GM12864 (cell line): ENCODE measurements at regions not wholly inside any gene's neighbourhood (a gene's known extent, or its start where the extent isn't known, plus 50 kb on each side); places are given as distances from the start of the nearest gene placed in this dataset.

Experiments used
- DNase-seq: peaks from one replicate; pipeline ENCODE4 v3.0.0-alpha.2; 2011; ENCODE audit warnings: low read depth
- H3K4me3 ChIP-seq: 2 replicates; pipeline ENCODE4 v1.5.1; 2011; ENCODE audit warnings: mild to moderate bottlenecking, low read depth, low read length, control low read depth
- TF ChIP-seq, protein P1 (sequence below): IDR thresholded peaks from 2 replicates; pipeline ENCODE4 v1.5.1; 2011; ENCODE audit warnings: low read depth, mild to moderate bottlenecking, moderate library complexity, low read length, control low read depth, inconsistent platforms; ENCODE audit errors: missing control alignments

DNA sequence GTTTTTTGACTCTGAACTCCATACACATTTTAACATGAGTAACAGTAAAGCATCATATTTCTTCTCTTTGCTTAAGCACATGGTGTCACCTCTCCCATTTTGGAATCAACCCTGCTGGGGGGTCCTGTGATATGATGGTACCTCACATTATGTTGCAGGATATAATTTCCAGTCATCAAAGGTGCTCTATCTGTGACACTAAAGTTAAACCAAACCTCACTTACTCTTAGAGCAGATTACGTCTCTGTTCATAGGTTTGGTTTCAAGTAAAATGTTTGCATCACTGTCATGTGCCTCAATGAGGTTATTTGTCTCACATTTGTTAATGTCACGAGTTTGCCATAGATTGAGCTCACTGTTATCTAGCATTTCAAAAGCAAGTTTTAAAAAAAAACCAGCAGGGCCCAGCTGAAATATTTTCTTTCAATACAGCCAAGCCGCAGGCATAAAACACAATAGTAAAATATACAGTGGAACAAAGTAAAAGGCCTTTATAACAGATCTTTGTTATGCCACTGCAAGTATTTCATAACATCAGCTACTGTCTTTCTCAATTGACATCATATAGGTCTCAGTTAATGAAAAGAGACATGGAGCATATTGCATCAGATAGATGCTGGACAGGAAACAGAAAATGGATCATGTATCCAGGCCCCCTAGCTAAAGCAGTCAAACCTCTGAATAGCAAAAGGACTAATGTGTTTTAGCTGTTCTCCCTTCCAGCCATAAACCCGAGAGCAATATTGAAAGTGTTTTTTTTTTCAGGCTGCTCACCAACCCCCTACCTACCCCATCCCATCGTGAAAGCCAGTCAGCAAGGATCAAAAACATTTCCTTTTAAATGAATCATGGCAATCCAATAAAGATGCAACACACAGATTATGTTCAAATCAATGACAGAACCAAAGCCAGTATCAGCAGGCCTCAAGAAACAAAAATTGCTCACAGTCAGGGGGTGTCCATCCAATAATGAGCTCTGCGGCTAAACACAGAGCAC is 182.1 kb upstream of the ITGA1 start:
- H3K4me3 ChIP-seq = no peak overlapping the region
- no peak for DNase-seq
- TF ChIP-seq, protein P1, sequence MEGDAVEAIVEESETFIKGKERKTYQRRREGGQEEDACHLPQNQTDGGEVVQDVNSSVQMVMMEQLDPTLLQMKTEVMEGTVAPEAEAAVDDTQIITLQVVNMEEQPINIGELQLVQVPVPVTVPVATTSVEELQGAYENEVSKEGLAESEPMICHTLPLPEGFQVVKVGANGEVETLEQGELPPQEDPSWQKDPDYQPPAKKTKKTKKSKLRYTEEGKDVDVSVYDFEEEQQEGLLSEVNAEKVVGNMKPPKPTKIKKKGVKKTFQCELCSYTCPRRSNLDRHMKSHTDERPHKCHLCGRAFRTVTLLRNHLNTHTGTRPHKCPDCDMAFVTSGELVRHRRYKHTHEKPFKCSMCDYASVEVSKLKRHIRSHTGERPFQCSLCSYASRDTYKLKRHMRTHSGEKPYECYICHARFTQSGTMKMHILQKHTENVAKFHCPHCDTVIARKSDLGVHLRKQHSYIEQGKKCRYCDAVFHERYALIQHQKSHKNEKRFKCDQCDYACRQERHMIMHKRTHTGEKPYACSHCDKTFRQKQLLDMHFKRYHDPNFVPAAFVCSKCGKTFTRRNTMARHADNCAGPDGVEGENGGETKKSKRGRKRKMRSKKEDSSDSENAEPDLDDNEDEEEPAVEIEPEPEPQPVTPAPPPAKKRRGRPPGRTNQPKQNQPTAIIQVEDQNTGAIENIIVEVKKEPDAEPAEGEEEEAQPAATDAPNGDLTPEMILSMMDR = no peak

DNA sequence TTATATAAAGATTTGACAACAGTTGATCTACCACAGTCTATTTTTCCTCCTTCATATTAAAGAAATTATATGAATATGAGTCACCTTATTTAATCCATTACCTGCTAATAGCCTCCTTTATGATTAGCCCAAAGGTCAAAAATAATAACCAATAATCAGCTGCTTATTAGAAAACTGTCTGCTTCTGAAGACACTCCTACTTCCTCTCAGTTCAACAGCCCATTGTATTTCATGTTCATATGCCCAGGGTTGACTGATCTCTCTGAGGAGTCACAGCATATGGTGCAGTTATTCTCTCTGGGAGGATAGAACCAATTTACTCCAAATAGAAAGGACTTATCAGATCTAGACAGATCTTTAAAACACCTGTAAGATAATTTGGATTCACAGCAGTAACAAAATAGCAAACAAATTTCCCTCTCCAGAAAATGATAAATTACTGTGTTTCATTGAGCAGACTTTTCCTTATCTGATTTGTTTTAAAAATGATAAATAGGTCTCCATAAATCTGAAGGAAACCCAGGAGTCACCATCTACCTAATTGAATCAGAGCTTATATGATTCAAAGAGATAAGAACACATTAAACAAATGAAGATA is 180.4 kb upstream of the ITGA1 start:
- H3K4me3 ChIP-seq = no peak overlapping the region
- no peak for DNase-seq
- TF ChIP-seq, protein P1 = no peak

DNA sequence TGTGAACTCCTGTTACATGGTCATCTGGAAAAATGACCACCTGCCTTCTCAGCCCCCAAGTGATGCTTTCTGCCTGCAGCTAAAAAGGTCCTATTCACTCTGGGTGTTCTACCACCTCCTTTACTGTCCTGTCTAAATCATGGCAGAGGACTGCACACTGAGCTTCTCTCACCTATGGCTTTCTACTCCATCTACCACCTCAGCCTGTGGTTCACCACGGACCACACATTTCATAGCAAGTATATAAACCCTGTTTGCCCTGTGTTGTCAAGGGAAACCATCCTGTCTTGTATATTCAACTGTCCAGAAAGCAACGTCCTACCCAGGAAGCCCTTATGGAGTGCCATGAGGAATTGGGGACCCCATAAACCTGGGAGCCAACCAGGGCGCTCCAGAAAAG is 167.4 kb upstream of the ITGA1 start:
- TF ChIP-seq, protein P1 = no peak

DNA sequence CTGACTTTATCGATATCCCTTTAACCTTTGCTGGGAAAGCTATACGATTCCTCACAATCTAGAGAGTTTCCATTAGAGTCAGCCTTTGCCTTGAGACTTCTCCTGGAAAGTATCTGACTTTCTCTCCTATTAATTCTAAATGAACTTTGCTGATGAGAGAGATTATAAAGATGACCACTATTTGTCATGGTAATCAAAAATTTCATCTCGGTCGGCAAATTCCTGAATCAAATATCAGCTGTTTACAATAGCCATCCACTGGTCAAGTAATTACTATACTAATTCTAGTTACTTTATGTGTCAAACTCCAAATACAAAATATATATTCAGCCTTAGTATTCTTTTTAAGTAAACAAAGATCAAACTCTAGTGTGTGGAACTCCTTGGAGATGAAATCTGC is 164.4 kb upstream of the ITGA1 start:
- TF ChIP-seq, protein P1 = no peak
- no peak overlapping the region for H3K4me3 ChIP-seq
- DNase-seq = no peak

More for the DNA sequence above, 167.4 kb upstream of the ITGA1 start:
- no peak overlapping the region for H3K4me3 ChIP-seq
- no peak for DNase-seq

DNA sequence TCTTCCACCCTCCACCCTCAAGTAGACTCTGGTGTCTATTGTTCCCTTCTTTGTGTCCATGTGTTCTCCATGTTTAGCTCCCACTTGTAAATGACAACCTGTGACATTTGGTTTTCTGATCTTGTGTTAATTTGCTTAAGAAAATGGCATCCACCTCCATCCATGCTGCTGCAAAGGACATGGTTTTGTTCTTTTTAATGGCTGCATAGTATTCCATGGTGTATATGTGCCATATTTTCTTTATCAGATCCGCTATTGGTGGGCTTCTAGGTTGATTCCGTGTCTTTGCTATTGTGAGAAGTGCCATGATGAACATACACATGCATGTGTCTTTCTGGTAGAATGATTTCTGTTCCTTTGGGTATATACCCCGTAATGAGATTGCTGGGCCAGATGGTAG is 163.4 kb upstream of the ITGA1 start:
- H3K4me3 ChIP-seq = no peak overlapping the region
- DNase-seq = no peak
- TF ChIP-seq, protein P1 = no peak

DNA sequence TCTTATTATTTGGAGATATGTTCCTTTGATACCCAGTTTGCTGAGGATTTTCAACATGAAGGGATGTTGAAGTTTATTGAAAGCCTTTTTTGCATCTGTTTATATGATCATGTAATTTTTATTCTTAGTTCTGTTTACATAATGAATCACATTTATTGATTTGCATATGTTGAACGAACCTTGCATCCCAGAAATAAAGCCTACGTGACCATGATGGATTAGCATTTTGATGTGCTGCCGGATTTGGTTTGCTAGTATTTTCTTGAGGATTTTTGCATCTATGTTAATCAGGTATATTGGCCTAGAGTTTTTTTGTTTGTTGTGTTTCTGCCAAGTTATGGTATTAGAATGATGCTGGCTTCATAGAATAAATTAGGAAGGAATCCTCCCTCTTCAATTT is 161.4 kb upstream of the ITGA1 start:
- TF ChIP-seq, protein P1 = no peak
- DNase-seq = no peak
- no peak overlapping the region for H3K4me3 ChIP-seq
